ENCODE measurements at regions not wholly inside any gene's neighbourhood (a gene's known extent, or its start where the extent isn't known, plus 50 kb on each side); places are given as distances from the start of the nearest gene placed in this dataset.

GRCh38 chr2:8486141-8486540, 195.7 kb upstream of the ID2 start:
- no peak for DNase-seq (ENCODE audit: low read depth, low spot score)

DNA sequence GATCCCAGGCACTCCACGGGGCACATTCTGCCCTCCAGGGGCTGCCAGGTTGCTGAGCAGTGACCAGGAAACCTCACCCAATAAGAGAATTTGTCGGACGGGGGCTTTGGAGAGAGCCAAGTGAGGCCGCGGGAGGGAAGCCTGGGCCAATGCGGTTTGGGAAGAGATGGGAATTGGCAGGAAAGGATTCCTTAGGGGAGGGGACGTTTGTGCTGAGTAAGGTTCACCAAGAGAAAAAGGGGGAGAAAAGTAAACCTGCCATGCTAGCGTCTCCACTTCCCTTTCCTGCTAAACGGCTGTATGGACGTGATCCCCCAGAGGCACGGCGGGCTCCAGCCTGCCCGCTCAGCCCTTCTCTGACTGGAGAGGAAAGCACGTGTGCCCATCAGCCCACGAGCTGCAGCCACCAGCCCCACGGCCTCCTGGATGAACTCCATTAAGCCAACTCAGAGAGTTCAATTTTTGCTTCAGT, 194.4 kb upstream of the ID2 start:
- DNase-seq (ENCODE audit: low read depth, low spot score) = peak; percentile 72

DNA sequence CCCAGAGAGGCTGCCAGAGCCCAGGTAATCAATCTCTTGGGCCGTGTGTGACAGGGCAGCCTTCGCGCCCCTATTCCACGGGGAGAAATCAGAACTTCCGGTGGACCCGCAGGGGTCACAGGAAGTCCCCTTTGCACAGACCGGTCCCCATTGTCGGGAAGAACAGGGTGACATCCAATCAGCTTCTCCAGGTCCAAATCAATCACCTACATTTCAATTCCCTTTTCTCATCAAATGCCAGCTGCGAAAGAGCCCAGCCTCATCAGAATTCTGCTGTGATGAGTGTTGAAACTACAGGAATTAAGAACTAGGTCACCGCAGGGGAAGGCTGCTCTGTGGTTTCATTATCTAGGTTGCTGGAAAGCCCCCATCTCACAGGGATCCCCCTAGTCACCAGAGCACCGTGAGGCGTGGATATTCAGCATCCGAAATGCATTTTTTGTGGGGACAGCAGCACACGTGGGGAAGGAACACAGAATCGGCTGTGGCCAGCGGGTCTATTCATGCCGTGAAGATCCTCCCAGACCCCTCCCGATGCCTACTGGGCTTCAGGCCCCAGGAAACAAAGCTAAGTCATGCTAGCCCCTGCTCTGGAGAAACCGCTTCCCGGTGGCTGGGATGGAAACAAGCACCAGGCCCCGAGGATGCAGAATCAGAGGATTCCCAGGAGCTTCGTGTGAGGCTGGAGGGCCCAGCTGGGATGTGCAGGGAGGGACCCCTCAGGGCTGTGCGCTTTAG, 193.7 kb upstream of the ID2 start:
- no peak for DNase-seq (ENCODE audit: low read depth, low spot score)

DNA sequence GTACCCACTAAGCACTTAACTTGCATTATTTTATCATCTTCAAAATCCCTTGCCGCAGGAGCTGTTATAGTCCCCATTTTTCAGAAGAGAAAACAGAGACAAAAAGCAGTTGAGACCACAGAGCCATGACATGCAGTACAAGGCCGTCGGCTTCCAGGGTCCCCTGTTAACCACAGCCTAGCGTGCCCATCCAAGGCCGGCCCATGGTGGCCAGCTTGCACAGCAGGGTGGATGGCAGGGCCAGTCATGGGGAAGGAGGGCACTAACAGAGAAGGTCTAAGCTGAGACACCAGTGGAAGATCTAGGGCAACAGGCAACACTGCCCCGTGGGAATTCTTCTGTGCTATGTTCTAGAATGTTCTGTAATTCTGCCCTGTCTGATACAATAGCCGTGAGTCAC, 192.6 kb upstream of the ID2 start:
- DNase-seq (ENCODE audit: low read depth, low spot score) = no peak

DNA sequence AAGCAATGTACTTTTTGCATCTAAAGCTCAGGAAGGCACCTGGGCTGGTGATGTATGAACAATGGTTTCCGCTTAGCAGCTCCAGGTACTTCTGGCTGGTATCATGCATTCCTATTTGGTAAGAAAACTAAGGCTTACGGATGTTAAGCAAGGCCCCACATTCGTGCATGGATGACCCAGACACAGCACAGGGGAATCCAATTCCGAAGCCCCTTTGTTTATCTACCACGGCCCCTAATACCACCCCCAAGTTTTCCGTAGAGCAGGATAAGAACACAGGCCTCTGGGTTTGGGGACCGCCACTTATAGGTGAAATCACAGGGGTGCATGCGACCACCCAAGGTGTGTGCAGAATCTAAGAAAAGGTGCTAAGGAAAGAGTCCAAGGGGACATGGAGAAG, 192.1 kb upstream of the ID2 start:
- no peak for DNase-seq (ENCODE audit: low read depth, low spot score)

- DNase-seq (ENCODE audit: low read depth, low spot score) = no peak
Observed at GRCh38 chr2:8490166-8490721, 191.6 kb upstream of the ID2 start.

DNA sequence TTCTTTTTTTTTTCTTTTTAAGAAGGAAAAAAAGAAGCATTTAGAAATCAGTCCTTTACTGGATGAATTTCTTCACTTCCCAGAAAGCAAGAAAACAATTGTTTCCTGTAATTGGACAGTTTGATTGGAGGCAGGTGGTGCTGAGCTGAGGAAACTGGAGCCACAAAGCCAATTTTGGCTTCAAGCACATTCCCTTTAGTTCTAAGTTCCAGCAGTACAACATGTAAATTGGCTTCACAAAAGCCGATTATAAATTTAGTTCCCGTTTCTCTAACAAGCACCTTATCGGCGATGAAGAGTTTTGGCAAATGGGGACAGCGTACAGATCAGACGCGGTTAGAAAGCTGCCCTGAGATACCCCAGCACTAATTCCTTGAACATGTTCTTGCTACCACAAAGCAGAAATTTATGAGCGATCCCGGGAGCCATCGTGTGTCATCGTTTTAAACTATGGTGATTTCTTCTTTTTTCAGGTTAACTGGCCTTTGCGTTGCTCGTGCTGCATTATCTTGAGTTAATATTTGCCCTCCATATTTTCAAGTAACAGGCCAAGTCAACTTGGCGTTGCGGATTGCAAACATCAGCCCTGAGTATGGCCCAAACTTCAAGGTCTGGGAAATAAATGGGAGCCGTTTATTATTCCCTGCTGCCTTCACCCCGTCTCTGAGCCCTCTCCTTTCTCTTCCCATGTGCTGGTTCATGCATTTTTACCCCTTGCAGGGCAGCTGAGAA, 190.4 kb upstream of the ID2 start:
- DNase-seq (ENCODE audit: low read depth, low spot score) = no peak

DNA sequence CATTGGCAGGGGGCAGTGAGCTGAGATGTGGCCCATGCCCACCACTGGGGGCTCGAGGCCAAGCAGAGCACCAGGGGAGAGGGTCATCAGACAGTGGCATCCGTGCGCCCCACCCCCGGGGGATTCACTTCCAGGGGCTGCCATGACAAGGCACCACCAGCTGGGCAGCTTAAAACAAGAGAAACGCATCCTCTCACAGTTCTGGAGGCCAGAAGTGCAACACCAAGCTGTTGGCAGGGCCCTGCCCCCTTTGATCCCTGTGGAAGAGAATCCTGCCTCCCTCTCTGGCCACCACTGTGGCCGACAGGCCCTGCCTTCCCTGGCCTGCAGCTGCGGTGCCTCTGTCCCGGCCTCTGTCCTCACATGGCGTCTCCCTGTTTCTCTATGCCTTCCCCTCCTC, 187.7 kb upstream of the ID2 start:
- no peak for DNase-seq (ENCODE audit: low read depth, low spot score)

DNA sequence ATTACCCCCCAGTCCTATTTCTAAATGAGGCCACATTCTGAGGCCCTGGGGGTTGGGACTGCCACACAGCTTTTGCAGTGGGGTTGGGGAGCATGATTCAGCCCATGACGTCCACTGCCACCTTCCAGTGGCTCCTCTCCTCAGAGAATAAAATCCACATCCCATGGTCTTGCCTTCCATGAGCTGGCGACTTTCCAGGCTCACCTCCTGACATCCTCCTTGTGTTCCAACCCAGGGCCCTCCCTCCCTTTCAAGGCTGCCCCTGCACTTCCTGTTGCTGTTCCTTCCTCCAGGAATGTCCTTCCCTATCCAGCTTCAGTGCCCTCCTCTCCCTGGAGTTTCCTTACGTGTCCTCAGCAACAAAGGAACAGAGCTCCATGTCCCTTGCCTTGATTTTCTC, 187.3 kb upstream of the ID2 start:
- DNase-seq (ENCODE audit: low read depth, low spot score) = no peak

- no peak for DNase-seq (ENCODE audit: low read depth, low spot score)
Observed at GRCh38 chr2:8495189-8495989, 186.5 kb upstream of the ID2 start.

DNA sequence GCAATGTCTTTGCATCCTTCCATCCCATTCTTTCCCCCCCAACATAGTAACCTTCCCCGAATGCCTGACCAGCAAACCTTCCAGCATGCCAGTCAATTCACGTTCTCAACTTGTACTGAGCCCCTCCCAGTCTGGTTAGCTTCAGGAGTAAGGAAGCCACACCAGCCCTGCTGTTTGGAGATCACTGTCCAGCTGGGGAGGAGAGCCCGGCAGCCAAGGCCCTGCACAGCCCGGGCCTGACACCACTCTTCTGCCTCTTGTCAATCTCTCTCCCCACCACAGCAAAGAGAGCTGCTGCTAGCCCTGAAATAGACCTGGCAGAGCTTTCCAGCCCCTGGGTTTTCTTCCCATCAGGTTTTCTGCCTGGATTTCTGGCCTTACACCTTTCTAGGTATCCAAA, 185.8 kb upstream of the ID2 start:
- no peak for DNase-seq (ENCODE audit: low read depth, low spot score)

- no peak for DNase-seq (ENCODE audit: low read depth, low spot score)
Observed at GRCh38 chr2:8496617-8497016, 185.2 kb upstream of the ID2 start.

DNA sequence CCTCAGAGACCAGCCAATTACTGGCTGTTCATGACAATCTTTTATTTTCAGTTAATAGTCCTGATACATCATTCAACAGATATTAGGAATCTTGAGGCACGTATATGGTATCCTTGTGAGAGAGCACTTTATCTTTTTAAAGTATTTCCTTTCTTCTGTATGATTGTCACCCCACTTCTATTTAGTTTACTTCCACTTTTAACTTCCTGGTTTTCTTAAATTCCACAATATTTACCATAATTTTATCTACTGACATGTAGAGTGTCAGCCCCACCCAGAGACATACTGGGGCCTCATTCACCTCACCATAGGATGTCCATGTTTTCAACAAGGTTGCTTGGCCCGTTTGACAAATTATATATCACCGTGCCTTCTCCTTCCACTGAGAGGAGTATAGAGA, 182.9 kb upstream of the ID2 start:
- DNase-seq (ENCODE audit: low read depth, low spot score) = no peak

DNA sequence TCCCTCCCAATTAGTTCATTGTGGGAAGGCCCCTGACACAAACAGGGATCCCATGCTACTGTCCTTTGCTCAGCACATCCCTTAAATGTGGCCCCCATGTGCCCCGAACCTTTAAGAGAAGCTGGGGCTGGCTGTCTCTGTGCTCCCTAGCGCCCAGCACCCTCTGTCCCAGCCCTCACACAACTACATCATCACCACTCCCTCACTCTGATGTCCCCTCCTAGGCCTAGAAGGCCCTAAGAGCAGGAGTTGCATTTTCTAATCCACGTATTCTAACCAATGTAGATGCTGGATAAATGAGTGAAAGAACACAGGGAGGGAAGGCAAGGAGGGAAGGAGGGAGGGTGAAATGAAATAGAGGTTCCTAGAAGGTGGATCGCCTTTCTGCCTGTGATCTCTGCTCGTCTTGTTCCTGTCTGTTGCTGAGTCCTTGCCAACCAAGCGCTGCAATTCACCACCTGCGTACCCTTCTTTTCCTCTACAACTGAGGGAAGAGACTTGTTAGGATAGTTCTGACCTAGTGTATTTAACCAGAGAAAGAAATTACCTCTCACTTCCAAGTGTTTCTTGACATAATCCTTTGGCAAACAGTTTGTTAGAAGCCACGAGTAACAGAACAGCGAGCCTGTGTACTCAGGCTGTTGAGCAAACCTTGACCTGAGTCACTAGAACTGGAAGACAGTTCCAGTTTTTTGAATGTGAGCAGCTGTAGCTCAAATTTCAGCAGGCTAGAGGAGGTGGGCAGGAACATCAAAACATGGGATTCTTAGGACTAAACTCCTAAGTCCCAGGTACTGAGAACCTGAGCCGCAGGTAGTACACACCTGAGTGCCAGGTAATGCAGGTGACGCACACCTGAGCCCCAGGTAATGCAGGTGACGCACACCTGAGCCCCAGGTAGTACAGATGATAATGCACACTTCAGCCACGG, 181.5 kb upstream of the ID2 start:
- no peak for DNase-seq (ENCODE audit: low read depth, low spot score)

DNA sequence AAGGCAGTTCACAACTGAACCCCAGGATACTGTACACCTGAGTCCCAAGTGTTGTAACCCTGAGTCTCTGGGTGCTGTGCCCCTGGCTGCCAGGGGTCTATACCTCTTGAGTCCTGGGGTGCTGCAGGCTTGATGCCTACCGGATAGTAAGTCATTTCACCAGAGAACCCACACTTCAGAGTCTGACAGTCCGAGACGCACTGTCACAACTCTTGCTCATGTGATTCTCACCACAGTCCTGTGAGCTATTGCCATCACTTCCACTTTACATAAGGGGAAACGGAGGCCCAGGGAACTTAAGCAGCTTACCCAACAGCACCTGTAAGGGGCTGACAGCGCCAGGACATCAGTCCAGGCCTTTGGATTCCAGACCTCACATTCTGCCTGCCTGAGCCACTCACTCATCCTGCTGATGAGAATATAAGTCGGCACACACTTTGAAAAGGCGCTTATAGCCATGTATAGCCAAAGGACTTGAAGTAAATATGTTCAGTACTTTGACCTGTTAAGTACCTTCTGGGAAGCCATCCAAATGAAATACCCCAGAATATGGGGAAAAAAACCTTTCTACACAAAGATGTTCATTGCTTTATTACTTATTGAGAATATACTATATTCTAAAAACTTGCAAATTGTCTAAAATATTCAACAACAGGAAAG, 180.7 kb upstream of the ID2 start:
- no peak for DNase-seq (ENCODE audit: low read depth, low spot score)

DNA sequence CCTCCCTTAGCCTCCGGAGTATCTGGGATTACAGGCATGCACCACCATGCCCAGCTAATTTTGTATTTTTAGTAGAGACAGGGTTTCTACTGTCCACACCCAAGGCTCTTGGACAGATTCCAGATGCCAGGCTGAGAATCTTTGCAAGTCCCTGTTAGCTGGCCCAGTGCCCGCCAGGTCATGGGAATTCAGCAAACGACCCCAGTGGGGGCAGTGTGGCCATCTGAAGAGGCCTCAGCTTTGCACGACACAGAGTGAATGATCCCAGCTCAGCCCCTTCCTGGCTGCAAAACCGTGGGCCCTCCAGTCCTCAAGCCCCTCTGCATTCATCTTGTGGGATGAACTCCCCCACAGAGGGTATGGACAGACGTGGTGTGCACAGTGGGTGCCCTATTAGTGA, 179.5 kb upstream of the ID2 start:
- no peak for DNase-seq (ENCODE audit: low read depth, low spot score)

GRCh38 chr2:8505311-8505920, 176.4 kb upstream of the ID2 start:
- no peak for DNase-seq (ENCODE audit: low read depth, low spot score)

GRCh38 chr2:8506746-8507145, 175.1 kb upstream of the ID2 start:
- DNase-seq (ENCODE audit: low read depth, low spot score) = no peak

- DNase-seq (ENCODE audit: low read depth, low spot score) = no peak
Observed at GRCh38 chr2:8508766-8509165, 173.1 kb upstream of the ID2 start.

DNA sequence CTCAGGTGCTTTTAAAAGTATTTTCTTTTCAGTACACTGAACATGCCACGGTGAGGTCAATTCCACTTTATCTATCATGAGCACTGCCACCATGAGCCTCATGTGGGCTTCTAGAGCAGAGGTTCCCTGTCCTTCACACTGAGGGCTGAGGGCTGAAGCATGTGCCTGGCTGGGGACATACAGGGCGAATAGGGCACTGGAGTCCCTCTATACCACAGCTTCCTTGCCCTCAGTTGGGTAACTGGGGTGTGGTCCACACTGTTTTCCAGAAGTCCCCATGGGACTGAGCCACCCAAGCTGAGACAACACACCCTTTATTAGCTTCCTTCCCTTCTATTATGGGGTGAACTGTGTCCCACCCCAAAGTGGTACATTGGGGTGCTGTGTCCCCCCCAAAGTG, 172.2 kb upstream of the ID2 start:
- no peak for DNase-seq (ENCODE audit: low read depth, low spot score)

All from ELF-1 (cell line).